ENCODE measurements at regions not wholly inside any gene's neighbourhood (a gene's known extent, or its start where the extent isn't known, plus 50 kb on each side); places are given as distances from the start of the nearest gene placed in this dataset.

GRCh38 chr2:83578405-83578804 is 880.7 kb downstream of the SUCLG1 start:
- intact Hi-C loops (cut with micrococcal nuclease) = no loop called here

GRCh38 chr2:83574614-83575013 is 884.5 kb downstream of the SUCLG1 start:
- intact Hi-C loops (cut with micrococcal nuclease) = no loop called here

GRCh38 chr2:83573060-83573459 is 886.0 kb downstream of the SUCLG1 start:
- intact Hi-C loops (cut with micrococcal nuclease) = no loop called here

- intact Hi-C loops (cut with micrococcal nuclease) = no loop called here
Measured at GRCh38 chr2:83572400-83572799, 886.7 kb downstream of the SUCLG1 start.

- intact Hi-C loops (cut with micrococcal nuclease) = no loop called here
Measured at GRCh38 chr2:83567551-83567950, 891.5 kb downstream of the SUCLG1 start.

GRCh38 chr2:83565626-83566025 is 893.5 kb downstream of the SUCLG1 start:
- intact Hi-C loops (cut with micrococcal nuclease) = no loop called here

- intact Hi-C loops (cut with micrococcal nuclease) = no loop called here
Measured at GRCh38 chr2:83565181-83565580, 893.9 kb downstream of the SUCLG1 start.

- intact Hi-C loops (cut with micrococcal nuclease) = no loop called here
Measured at GRCh38 chr2:83561592-83561991, 897.5 kb downstream of the SUCLG1 start.

- intact Hi-C loops (cut with micrococcal nuclease) = no loop called here
Measured at GRCh38 chr2:83536556-83536955, 922.5 kb downstream of the SUCLG1 start.

GRCh38 chr2:83534416-83534815 is 924.7 kb downstream of the SUCLG1 start:
- intact Hi-C loops (cut with micrococcal nuclease) = no loop called here

GRCh38 chr2:83531206-83531826 is 927.8 kb downstream of the SUCLG1 start:
- intact Hi-C loops (cut with micrococcal nuclease) = no loop called here

- intact Hi-C loops (cut with micrococcal nuclease) = no loop called here
Measured at GRCh38 chr2:83528767-83529166, 930.3 kb downstream of the SUCLG1 start.

- intact Hi-C loops (cut with micrococcal nuclease) = no loop called here
Measured at GRCh38 chr2:83522891-83523493, 936.1 kb downstream of the SUCLG1 start.

GRCh38 chr2:83517727-83518368 is 941.2 kb downstream of the SUCLG1 start:
- intact Hi-C loops (cut with micrococcal nuclease) = no loop called here

- intact Hi-C loops (cut with micrococcal nuclease) = no loop called here
Measured at GRCh38 chr2:83516503-83516902, 942.6 kb downstream of the SUCLG1 start.

GRCh38 chr2:83487451-83487850 is 971.6 kb downstream of the SUCLG1 start:
- intact Hi-C loops (cut with micrococcal nuclease) = no loop called here

- intact Hi-C loops (cut with micrococcal nuclease) = no loop called here
Measured at GRCh38 chr2:83481436-83481835, 977.6 kb downstream of the SUCLG1 start.

GRCh38 chr2:83478037-83478436 is 981.0 kb downstream of the SUCLG1 start:
- intact Hi-C loops (cut with micrococcal nuclease) = no loop called here

GRCh38 chr2:83475371-83475770 is 983.7 kb downstream of the SUCLG1 start:
- intact Hi-C loops (cut with micrococcal nuclease) = no loop called here

- intact Hi-C loops (cut with micrococcal nuclease) = no loop called here
Measured at GRCh38 chr2:83471655-83472054, 987.4 kb downstream of the SUCLG1 start.

- intact Hi-C loops (cut with micrococcal nuclease) = no loop called here
Measured at GRCh38 chr2:83470928-83471327, 988.2 kb downstream of the SUCLG1 start.

- intact Hi-C loops (cut with micrococcal nuclease) = no loop called here
Measured at GRCh38 chr2:83464444-83464843, 994.6 kb downstream of the SUCLG1 start.

- intact Hi-C loops (cut with micrococcal nuclease) = no loop called here
Measured at GRCh38 chr2:83462881-83463280, 996.2 kb downstream of the SUCLG1 start.
